Ishikawa (cell line): ENCODE measurements at regions not wholly inside any gene's neighbourhood (a gene's known extent, or its start where the extent isn't known, plus 50 kb on each side); places are given as distances from the start of the nearest gene placed in this dataset.

Experiments used
- CEBPB ChIP-seq: IDR thresholded peaks from 2 replicates; pipeline ENCODE4 v1.6.1; 2012
- CREB1 ChIP-seq: IDR thresholded peaks from 2 replicates; pipeline ENCODE4 v1.6.1; 2012; ENCODE audit warnings: low read depth
- EGR1 ChIP-seq: IDR thresholded peaks from 2 replicates; pipeline ENCODE4 v1.6.1; 2012
- EP300 ChIP-seq: IDR thresholded peaks from 2 replicates; pipeline ENCODE4 v1.6.1; 2012; ENCODE audit warnings: borderline replicate concordance
- FOXM1 ChIP-seq: IDR thresholded peaks from 2 replicates; pipeline ENCODE4 v1.6.1; 2012; ENCODE audit warnings: low read depth, borderline replicate concordance
- MAX ChIP-seq: IDR thresholded peaks from 2 replicates; pipeline ENCODE4 v1.6.1; 2012
- NFIC ChIP-seq: IDR thresholded peaks from 2 replicates; pipeline ENCODE4 v1.6.1; 2012
- RAD21 ChIP-seq: IDR thresholded peaks from 2 replicates; pipeline ENCODE4 v1.6.1; 2012; ENCODE audit warnings: low read depth
- REST ChIP-seq: IDR thresholded peaks from 2 replicates; pipeline ENCODE4 v1.6.1; 2012; ENCODE audit warnings: low read depth, mild to moderate bottlenecking
- TAF1 ChIP-seq: IDR thresholded peaks from 2 replicates; pipeline ENCODE4 v1.6.1; 2012; ENCODE audit warnings: low read depth, mild to moderate bottlenecking
- TCF12 ChIP-seq: IDR thresholded peaks from 2 replicates; pipeline ENCODE4 v1.6.1; 2012; ENCODE audit warnings: low read depth
- TEAD4 ChIP-seq: IDR thresholded peaks from 2 replicates; pipeline ENCODE4 v1.6.1; 2012
- USF1 ChIP-seq: IDR thresholded peaks from 2 replicates; pipeline ENCODE4 v1.6.1; 2012
- YY1 ChIP-seq: IDR thresholded peaks from 2 replicates; pipeline ENCODE4 v1.6.1; 2012; ENCODE audit warnings: low read depth
- ZBTB7A ChIP-seq: IDR thresholded peaks from 2 replicates; pipeline ENCODE4 v1.6.1; 2012; ENCODE audit warnings: low read depth

- TF ChIP-seq TEAD4 (no peak), EP300 (no peak), YY1 (no peak), REST (no peak), NFIC (no peak)
These were observed 124.3 kb upstream of the MED13 start for GRCh38 chr17:62189377-62189776.

- TF ChIP-seq YY1 (no peak), USF1 (no peak), NFIC (no peak), TEAD4 (no peak)
These were observed 123.6 kb upstream of the MED13 start for GRCh38 chr17:62188713-62189112.

GRCh38 chr17:62187681-62188080 lies 122.6 kb upstream of the MED13 start:
- TF ChIP-seq CEBPB (no peak), MAX (no peak), RAD21 (no peak), CREB1 (no peak), REST (no peak), EP300 (no peak), NFIC (no peak), TAF1 (no peak), FOXM1 (no peak), USF1 (no peak), TEAD4 (no peak), YY1 (no peak), TCF12 (no peak), ZBTB7A (no peak)

GRCh38 chr17:62186841-62187240 lies 121.8 kb upstream of the MED13 start:
- TF ChIP-seq MAX, result no peak
- TF ChIP-seq NFIC, result no peak

GRCh38 chr17:62180772-62181171 lies 115.7 kb upstream of the MED13 start:
- TF ChIP-seq CREB1, result no peak
- no peak for TF ChIP-seq FOXM1
- TF ChIP-seq REST, result no peak
- no peak for TF ChIP-seq ZBTB7A
- TF ChIP-seq MAX, result no peak
- no peak for TF ChIP-seq NFIC
- no peak for TF ChIP-seq RAD21
- TF ChIP-seq USF1, result no peak
- TF ChIP-seq CEBPB, result no peak
- TF ChIP-seq TEAD4, result no peak
- TF ChIP-seq TAF1, result no peak
- no peak for TF ChIP-seq EP300
- no peak for TF ChIP-seq YY1
- no peak for TF ChIP-seq TCF12
- no peak for TF ChIP-seq EGR1
